Hematopoietic multipotent progenitor cell (in vitro differentiated cells): ENCODE measurements at regions not wholly inside any gene's neighbourhood (a gene's known extent, or its start where the extent isn't known, plus 50 kb on each side); places are given as distances from the start of the nearest gene placed in this dataset.

Experiments used
- DNase-seq, 3 donors: peaks; one replicate each; pipeline ENCODE4 v3.0.0-alpha.2; 2011 to 2015; ENCODE audit warnings: low read depth in 2 of 3, low spot score in 2 of 3

DNA sequence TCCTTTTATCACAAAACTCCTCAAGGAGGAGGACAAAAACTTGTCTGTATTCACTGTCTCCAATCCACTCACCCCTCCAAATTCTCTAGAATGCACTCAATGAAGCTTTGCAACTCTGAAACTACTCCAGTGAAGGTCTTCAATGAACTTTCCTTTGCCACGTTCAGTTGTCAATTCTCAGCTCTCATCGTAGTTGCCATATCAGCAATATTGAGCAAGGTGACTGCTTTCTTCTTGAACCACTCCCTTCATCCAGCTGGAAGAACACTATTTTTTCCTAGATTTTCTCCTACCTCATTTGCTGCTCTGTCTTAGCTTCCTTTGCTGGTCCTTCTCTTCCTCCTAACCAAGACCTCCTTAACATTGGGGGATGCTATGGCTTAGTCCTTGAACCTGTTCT, 191.8 kb downstream of the KDR start:
- DNase-seq = no peak

- DNase-seq = no peak
These were observed 195.2 kb downstream of the KDR start for GRCh38 chr4:54930226-54930625.

GRCh38 chr4:54929459-54929858, 195.9 kb downstream of the KDR start:
- no peak for DNase-seq

DNA sequence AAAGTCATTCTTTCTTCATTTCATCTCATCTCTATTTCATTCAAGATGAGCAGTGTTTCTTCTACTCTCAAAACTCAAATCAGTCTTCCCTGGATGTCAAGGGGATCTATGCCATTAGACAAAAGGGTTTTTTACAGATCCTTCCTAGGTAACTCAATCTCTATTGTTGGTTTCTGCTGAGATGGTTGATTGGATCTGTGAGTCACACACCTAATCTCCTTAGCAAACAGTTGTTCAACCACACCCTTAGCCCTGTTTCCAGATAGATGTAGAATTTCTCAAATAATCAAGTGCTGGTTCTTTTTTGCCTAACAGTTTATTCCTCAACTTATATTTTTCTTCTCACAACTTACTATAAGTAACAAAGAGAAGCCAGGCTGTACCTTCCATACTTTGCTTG, 200.5 kb downstream of the KDR start:
- no peak for DNase-seq

DNA sequence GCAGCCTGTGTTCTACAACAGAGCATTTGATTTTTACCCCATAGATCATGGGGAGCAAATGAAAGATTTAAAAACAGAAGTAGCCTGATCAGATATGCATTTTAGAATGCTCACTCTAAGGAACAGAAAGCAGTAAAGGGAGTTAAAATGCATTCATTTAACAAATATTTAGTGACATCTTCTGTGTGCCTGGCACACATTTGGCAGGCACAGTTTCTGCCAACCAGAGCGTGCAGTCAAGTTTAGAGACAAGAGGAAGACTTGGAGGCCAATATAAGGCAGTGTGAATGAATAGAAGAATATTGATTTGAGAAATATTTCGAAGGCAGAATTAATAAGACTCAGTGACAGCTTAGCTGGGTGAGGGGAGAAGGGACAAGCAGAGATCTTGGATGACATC, 210.1 kb downstream of the KDR start:
- no peak for DNase-seq

DNA sequence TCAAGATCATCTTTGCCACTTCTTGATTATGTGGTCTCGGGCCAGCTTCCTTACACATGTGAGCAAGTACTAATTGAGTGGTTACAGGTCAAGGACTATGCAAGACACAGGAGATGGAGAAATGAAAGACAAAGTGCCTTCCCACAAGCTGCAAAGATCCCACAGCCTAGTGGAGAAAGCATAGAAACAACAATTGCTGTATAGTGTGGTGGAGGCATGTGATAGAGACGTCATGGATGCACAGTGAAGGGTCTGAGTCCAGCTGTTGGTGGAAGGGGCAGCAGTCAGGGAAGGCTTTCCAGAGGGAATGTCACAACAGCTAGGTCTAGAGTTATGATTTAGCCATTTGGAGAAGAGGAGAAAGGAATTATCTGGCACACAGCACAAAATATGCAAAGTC, 210.6 kb downstream of the KDR start:
- no peak for DNase-seq

GRCh38 chr4:54913751-54914526, 211.5 kb downstream of the KDR start:
- peak in 1 of 3 donors; percentile 6 for DNase-seq

GRCh38 chr4:54912155-54912554, 213.2 kb downstream of the KDR start:
- no peak for DNase-seq

GRCh38 chr4:54909961-54910360, 215.4 kb downstream of the KDR start:
- peak in 2 of 3 donors; percentile 16 to 39 for DNase-seq

DNA sequence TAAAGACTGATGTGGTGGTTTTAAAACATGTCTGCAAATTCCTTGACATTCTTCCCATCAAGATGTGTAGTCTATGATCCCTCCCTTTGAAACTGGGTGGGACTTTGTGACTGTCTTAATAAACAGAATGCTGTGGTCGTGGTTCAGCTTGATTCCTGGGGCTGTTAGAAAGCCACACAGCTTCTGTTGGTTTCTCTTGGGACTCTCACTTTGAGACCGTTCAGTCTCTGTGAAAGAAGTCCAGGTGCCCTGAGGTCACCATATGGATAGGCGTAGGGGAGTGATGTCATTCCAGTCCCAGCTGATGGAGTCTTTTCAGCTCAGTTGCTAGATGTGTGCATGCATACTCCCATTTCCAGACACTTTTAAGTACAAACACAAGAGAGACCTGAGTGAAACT, 216.6 kb downstream of the KDR start:
- peak in 1 of 3 donors; percentile 15 for DNase-seq

GRCh38 chr4:54904953-54905352, 220.4 kb downstream of the KDR start:
- no peak for DNase-seq

DNA sequence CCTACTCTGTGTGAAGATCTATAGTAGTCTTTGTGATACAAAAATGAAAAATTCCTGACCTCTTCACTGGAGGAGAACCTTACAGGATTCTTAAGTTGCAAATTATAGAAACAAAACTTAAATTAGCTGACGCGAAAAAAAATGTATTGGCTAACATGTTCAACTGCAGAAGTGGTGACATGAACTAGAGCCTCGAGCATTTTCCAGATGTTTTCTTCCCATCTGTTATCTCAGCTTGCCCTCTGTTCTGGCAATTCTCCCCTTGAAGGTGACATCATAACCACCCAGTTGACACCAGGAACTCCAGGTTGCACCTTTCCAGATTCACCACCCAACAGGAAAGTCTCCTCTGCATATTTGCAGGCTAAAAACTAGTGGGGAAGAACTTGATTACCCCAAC, 222.4 kb downstream of the KDR start:
- no peak for DNase-seq

- DNase-seq = no peak
These were observed 223.1 kb downstream of the KDR start for GRCh38 chr4:54902271-54902670.

GRCh38 chr4:54901202-54901601, 224.2 kb downstream of the KDR start:
- no peak for DNase-seq

DNA sequence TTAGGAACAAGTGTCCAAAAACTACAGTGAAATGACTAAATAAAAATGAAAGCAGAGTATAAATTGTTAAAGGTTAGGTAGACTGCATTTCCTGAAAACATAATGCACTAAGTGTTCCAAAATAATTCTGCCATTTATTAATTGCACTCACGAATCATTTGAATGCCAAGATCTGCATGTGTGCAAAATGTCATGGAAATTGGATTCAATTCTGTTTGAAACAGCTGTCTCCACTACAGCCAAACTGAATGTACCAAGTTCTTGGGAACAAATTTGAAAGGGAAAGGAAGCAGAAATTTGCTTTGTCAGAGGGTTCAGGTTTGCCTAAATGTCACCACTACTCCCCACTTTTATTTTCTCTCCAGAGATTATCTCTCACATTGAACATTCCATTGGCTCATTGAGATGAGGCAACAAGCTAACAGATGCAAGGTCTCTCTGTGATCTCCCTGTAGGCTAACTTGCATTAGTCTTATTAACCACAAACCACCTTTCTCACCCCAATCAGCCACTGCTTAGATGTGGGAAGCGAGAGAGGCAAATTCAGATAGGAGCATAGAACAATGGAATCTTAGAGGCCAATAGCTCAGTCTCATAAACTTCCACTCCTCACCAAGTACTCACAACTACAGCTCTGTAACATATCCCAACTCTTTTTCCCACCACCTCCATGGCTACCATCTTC, 226.6 kb downstream of the KDR start:
- DNase-seq = no peak

- DNase-seq = no peak
These were observed 227.3 kb downstream of the KDR start for GRCh38 chr4:54898056-54898562.

- DNase-seq = no peak
These were observed 227.8 kb downstream of the KDR start for GRCh38 chr4:54897590-54897989.

GRCh38 chr4:54882616-54883015, 224.9 kb downstream of the KIT start:
- no peak for DNase-seq

GRCh38 chr4:54879576-54879975, 221.8 kb downstream of the KIT start:
- DNase-seq = no peak

GRCh38 chr4:54877006-54877405, 219.2 kb downstream of the KIT start:
- no peak for DNase-seq

GRCh38 chr4:54872261-54872660, 214.5 kb downstream of the KIT start:
- no peak for DNase-seq

DNA sequence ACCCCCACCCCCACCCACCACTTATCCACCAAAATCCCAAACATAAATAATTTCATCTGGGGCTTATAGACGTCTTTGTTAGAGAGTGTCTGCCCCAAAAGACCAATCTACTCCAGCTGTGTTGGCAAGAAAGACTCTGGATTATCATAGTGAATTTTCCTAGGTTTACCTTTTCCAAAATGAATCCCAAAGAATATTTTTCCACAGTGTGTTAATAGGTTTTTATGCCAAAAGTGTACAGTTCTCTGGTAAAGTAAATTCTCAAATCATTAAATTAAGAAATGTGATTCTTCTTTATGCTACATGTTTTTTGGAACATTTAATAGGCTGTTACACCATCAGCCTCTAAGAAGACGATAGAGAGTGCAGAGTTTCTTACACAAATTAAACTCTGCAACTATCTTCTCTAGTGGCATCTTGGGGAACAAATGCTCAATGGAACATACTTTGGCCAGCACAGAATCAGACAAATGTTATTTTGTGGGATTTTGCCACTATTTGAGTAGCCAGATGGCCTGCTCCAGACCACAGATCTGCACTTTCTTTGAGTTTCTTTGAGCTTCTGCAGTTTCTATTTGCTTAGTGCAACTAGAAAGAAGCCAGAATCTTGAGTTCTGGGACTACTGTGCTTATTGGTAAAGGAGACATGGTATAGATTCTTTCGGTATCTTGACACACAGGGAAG, 206.0 kb downstream of the KIT start:
- DNase-seq = no peak
